H1 (cell line): ENCODE measurements at regions not wholly inside any gene's neighbourhood (a gene's known extent, or its start where the extent isn't known, plus 50 kb on each side); places are given as distances from the start of the nearest gene placed in this dataset.

Source experiments
- GTF2F1 ChIP-seq: IDR thresholded peaks from 2 replicates; pipeline ENCODE4 v1.6.1; 2012; ENCODE audit warnings: low read depth, low read length, improper control_type of control experiment, borderline replicate concordance
- HDAC6 ChIP-seq: IDR thresholded peaks from one replicate; pipeline ENCODE4 v1.7.1; 2012; ENCODE audit warnings: low read depth, mild to moderate bottlenecking, inconsistent platforms, low read length, moderate library complexity
- RAD21 ChIP-seq, 2 experiments: IDR thresholded peaks in 1 of 2; conservative IDR thresholded peaks in 1 of 2; 2 replicates each; pipeline ENCODE4 v1.6.1; 2011; ENCODE audit warnings: low read depth in 2 of 2, low read length in 2 of 2, improper control_type of control experiment in 1 of 2, inconsistent platforms in 1 of 2, mild to moderate bottlenecking in 1 of 2, moderate library complexity in 1 of 2
- RNF2 ChIP-seq: fragments of 200-900, 300-1000 bp; sonication (generic); IDR thresholded peaks from 2 replicates; pipeline ENCODE4 v1.7.1; 2016; ENCODE audit warnings: borderline replicate concordance, low read depth, mild to moderate bottlenecking, antibody characterized with exemption, low read length; ENCODE audit not compliant: poor library complexity, severe bottlenecking; ENCODE audit errors: missing control alignments
- SP1 ChIP-seq: IDR thresholded peaks from 2 replicates; pipeline ENCODE4 v1.6.1; 2011; ENCODE audit warnings: low read depth, low read length
- SRF ChIP-seq: IDR thresholded peaks from 2 replicates; pipeline ENCODE4 v1.6.1; 2011; ENCODE audit warnings: mild to moderate bottlenecking, low read depth, low read length, moderate library complexity

- TF ChIP-seq SRF: no peak
- no peak for TF ChIP-seq RAD21 (IDR thresholded peaks at IDR 0.05 in 1 of 2, conservative IDR thresholded peaks at IDR 0.05 in 1 of 2; ENCODE audit: low read depth in 2 of 2, low read length in 2 of 2)
- no peak for TF ChIP-seq GTF2F1
- no peak for TF ChIP-seq HDAC6
- TF ChIP-seq SP1: no peak
- TF ChIP-seq RNF2: no peak
Observed at GRCh38 chr2:129793431-129793902, 186.0 kb upstream of the RAB6C start (continued).
